ENCODE measurements at regions not wholly inside any gene's neighbourhood (a gene's known extent, or its start where the extent isn't known, plus 50 kb on each side); places are given as distances from the start of the nearest gene placed in this dataset.
A peak's percentile ranks its signal among the peaks of the same experiment; 100 is the strongest.

DNA sequence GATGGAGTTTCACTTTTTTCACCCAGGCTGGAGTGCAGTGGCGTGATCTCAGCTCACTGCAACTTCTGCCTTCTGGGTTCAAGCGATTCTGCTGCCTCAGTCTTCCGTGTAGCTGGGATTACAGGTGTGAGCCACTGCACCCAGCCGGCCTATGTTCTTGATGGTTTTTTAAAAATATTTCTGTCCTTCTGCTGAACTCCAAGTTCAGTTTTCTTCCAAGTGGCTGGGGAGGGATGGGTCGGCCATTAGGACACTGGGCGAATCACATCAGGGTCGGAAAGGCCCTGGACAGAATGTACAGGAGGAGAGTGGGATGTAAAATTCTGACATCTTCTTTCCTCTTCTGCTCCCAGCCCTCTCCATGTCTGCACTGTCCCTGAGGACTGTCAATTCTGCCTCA lies 289.6 kb downstream of the PTPRU start:
- Mint-ChIP-seq H3K9me3 (peaks cover 12% of the 10 kb centered on the region), H3K4me3 (no peak overlapping the region), H3K36me3 (ENCODE audit: insufficient read depth) (no peaks in the 10 kb centered on the region), H3K27ac (ENCODE audit: low read depth) (no peak overlapping the region), H3K4me1 (no peaks in the 10 kb centered on the region), H3K27me3 (peaks cover 66% of the 10 kb centered on the region)
- DNase-seq (ENCODE audit: low spot score in 2 of 2) (no peak), ATAC-seq (replicated peaks; ENCODE audit: extremely low read depth, poor library complexity, severe bottlenecking) (no peak)

DNA sequence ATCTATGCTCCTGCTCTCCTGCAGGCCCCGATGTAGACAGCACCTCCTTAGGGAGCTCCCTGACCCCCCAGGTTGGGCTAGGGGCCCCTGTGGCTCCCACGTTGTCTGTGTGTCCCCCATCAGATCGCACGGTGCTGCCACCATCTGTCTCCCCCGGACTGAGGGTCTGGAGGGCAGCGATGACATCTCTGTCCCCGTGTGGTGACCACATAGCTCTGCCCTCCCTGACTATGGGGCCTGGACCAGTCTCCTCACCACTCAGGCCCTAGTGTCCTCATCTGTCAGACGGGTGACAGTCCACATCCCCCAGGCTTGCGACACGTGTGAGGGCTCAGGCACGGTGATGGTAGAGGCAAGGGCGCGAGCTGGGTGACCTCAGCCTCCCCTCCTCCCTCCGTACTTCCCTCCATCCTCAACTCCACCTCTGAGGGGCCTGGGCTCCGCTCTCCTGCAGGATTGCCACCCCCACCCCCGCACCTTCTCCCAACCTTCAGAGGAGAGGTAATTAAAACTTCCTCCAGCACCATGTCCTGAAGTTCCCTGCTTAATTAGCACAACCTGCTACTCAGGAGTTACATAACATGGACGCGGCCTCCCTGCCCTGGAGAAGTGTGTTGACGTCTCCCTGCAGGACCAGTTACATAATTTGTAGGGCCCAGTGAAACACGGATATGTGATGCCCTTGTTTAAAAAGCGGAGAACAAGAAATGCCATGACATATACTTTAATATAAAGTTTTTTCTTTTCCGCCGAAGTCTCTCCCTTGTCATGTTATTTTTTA lies 288.2 kb downstream of the PTPRU start:
- H3K4me1 Mint-ChIP-seq, result no peaks in the 10 kb centered on the region
- DNase-seq (ENCODE audit: low spot score in 2 of 2) (no peak), ATAC-seq (replicated peaks; ENCODE audit: extremely low read depth, poor library complexity, severe bottlenecking) (no peak)
- H3K4me3 Mint-ChIP-seq, result no peak overlapping the region
- H3K27me3 Mint-ChIP-seq, result peaks cover 66% of the 10 kb centered on the region
- H3K36me3 Mint-ChIP-seq (ENCODE audit: insufficient read depth), result no peaks in the 10 kb centered on the region
- H3K27ac Mint-ChIP-seq (ENCODE audit: low read depth), result no peak overlapping the region
- H3K9me3 Mint-ChIP-seq, result peaks cover 9% of the 10 kb centered on the region

- no peaks in the 10 kb centered on the region for H3K4me1 Mint-ChIP-seq
- H3K27ac Mint-ChIP-seq (ENCODE audit: low read depth), result no peak overlapping the region
- ATAC-seq (replicated peaks; ENCODE audit: extremely low read depth, poor library complexity, severe bottlenecking) (no peak), DNase-seq (ENCODE audit: low spot score in 2 of 2) (no peak)
- peaks cover 70% of the 10 kb centered on the region for H3K27me3 Mint-ChIP-seq
- peaks cover 2% of the 10 kb centered on the region for H3K9me3 Mint-ChIP-seq
- H3K36me3 Mint-ChIP-seq (ENCODE audit: insufficient read depth), result no peaks in the 10 kb centered on the region
- H3K4me3 Mint-ChIP-seq, result no peak overlapping the region
Measured at GRCh38 chr1:29523576-29523975, 287.3 kb downstream of the PTPRU start.

- Mint-ChIP-seq H3K36me3 (ENCODE audit: insufficient read depth) (no peaks in the 10 kb centered on the region), H3K27ac (ENCODE audit: low read depth) (no peak overlapping the region), H3K27me3 (peaks cover 70% of the 10 kb centered on the region), H3K4me1 (no peaks in the 10 kb centered on the region), H3K9me3 (no peaks in the 10 kb centered on the region), H3K4me3 (no peak overlapping the region)
- ATAC-seq (replicated peaks; ENCODE audit: extremely low read depth, poor library complexity, severe bottlenecking) (no peak), DNase-seq (ENCODE audit: low spot score in 2 of 2) (no peak)
Measured at GRCh38 chr1:29523136-29523535, 286.8 kb downstream of the PTPRU start.

GRCh38 chr1:29521811-29522580 lies 285.7 kb downstream of the PTPRU start:
- H3K4me1 Mint-ChIP-seq, result no peaks in the 10 kb centered on the region
- H3K9me3 Mint-ChIP-seq, result no peaks in the 10 kb centered on the region
- H3K27ac Mint-ChIP-seq (ENCODE audit: low read depth), result no peak overlapping the region
- no peak for DNase-seq (ENCODE audit: low spot score in 2 of 2)
- H3K36me3 Mint-ChIP-seq (ENCODE audit: insufficient read depth), result no peaks in the 10 kb centered on the region
- no peak for ATAC-seq (replicated peaks; ENCODE audit: extremely low read depth, poor library complexity, severe bottlenecking)
- no peak overlapping the region for H3K4me3 Mint-ChIP-seq
- H3K27me3 Mint-ChIP-seq, result peaks cover 74% of the 10 kb centered on the region

DNA sequence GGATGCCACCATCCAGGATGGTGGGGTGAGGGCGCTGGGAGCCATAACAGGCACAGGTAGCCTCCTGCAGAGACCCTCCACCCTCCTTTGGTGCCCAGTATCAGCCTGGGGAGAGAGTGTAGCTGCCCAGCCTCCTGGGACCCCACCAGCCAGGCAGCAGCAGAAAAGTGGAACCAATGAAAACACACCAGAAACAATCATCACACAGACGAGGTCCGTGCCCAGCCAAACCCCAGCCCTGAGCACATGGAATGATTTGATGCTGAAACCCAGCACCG lies 285.1 kb downstream of the PTPRU start:
- H3K4me1 Mint-ChIP-seq, result no peaks in the 10 kb centered on the region
- H3K27me3 Mint-ChIP-seq, result peaks cover 74% of the 10 kb centered on the region
- no peak for DNase-seq (ENCODE audit: low spot score in 2 of 2)
- H3K4me3 Mint-ChIP-seq, result no peak overlapping the region
- no peaks in the 10 kb centered on the region for H3K9me3 Mint-ChIP-seq
- H3K27ac Mint-ChIP-seq (ENCODE audit: low read depth), result no peak overlapping the region
- ATAC-seq (replicated peaks; ENCODE audit: extremely low read depth, poor library complexity, severe bottlenecking), result no peak
- H3K36me3 Mint-ChIP-seq (ENCODE audit: insufficient read depth), result no peaks in the 10 kb centered on the region

GRCh38 chr1:29520571-29521437 lies 284.5 kb downstream of the PTPRU start:
- H3K9me3 Mint-ChIP-seq, result no peaks in the 10 kb centered on the region
- peaks cover 74% of the 10 kb centered on the region for H3K27me3 Mint-ChIP-seq
- no peaks in the 10 kb centered on the region for H3K4me1 Mint-ChIP-seq
- no peak overlapping the region for H3K27ac Mint-ChIP-seq (ENCODE audit: low read depth)
- H3K4me3 Mint-ChIP-seq, result no peak overlapping the region
- no peaks in the 10 kb centered on the region for H3K36me3 Mint-ChIP-seq (ENCODE audit: insufficient read depth)
- ATAC-seq (replicated peaks; ENCODE audit: extremely low read depth, poor library complexity, severe bottlenecking) (no peak), DNase-seq (ENCODE audit: low spot score in 2 of 2) (peak in 1 of 2 donors; percentile 0)

DNA sequence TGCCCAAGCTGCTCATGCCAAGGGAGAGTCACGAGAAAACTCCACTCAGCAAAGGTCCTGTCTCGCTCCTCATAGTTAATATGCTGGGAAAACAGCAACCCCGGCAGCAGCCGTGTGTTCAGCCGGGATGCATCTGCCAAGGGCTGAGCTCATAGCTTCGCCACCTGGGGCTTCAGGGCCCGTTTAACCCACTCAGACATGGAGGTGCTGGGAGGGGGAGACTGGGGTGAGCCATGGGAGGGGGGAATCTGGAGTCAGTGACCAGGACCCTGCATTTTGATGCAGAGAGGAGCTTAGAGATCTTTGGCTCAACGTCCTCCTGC lies 283.4 kb downstream of the PTPRU start:
- Mint-ChIP-seq H3K27ac (ENCODE audit: low read depth) (no peak overlapping the region), H3K9me3 (no peaks in the 10 kb centered on the region), H3K27me3 (peaks cover 74% of the 10 kb centered on the region), H3K4me3 (no peak overlapping the region), H3K36me3 (ENCODE audit: insufficient read depth) (no peaks in the 10 kb centered on the region), H3K4me1 (no peaks in the 10 kb centered on the region)
- peak in 1 of 2 donors; percentile 6 for DNase-seq (ENCODE audit: low spot score in 2 of 2)
- ATAC-seq (replicated peaks; ENCODE audit: extremely low read depth, poor library complexity, severe bottlenecking), result no peak

DNA sequence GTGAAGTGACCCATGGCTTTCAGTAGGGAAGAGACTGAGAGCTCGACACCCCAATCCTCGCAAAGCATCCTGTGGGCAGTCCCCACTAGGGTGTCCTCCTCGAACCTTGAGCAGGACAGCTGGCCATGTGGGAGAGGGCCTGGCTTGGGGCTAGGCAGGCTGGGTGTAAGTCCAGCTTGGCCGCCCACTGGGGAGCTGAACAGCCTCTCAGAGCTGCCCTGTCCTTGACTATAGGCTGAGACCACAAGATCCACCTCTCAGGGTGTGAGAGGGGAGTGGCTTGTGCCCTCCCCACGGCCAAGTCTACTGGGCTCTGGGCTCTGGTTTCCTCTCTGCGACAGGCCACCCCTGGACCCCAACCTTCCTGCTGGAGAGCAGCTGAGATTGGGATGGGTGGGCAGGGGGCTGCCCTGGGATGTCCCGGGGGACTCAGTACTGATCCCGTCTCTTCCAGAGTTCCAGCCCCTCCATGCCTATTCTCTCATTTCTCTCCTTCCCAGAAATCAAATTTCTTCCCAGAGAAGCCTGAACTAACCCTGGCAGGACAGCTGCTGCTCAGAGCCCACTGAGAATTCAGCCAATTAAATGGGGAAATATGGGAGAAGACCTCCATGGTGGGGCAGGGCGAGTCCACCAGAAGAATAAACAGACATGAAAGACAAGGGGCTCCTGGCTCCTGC lies 282.9 kb downstream of the PTPRU start:
- no peaks in the 10 kb centered on the region for H3K4me1 Mint-ChIP-seq
- H3K9me3 Mint-ChIP-seq, result no peaks in the 10 kb centered on the region
- H3K4me3 Mint-ChIP-seq, result no peak overlapping the region

GRCh38 chr1:29518183-29518835 lies 282.0 kb downstream of the PTPRU start:
- no peaks in the 10 kb centered on the region for H3K9me3 Mint-ChIP-seq
- no peak for ATAC-seq (replicated peaks; ENCODE audit: extremely low read depth, poor library complexity, severe bottlenecking)

More for the DNA sequence above, 282.9 kb downstream of the PTPRU start:
- peak in 1 of 2 donors; percentile 3 for DNase-seq (ENCODE audit: low spot score in 2 of 2)
- Mint-ChIP-seq H3K27me3 (peaks cover 73% of the 10 kb centered on the region), H3K27ac (ENCODE audit: low read depth) (no peak overlapping the region), H3K36me3 (ENCODE audit: insufficient read depth) (no peaks in the 10 kb centered on the region)
- ATAC-seq (replicated peaks; ENCODE audit: extremely low read depth, poor library complexity, severe bottlenecking), result no peak

DNA sequence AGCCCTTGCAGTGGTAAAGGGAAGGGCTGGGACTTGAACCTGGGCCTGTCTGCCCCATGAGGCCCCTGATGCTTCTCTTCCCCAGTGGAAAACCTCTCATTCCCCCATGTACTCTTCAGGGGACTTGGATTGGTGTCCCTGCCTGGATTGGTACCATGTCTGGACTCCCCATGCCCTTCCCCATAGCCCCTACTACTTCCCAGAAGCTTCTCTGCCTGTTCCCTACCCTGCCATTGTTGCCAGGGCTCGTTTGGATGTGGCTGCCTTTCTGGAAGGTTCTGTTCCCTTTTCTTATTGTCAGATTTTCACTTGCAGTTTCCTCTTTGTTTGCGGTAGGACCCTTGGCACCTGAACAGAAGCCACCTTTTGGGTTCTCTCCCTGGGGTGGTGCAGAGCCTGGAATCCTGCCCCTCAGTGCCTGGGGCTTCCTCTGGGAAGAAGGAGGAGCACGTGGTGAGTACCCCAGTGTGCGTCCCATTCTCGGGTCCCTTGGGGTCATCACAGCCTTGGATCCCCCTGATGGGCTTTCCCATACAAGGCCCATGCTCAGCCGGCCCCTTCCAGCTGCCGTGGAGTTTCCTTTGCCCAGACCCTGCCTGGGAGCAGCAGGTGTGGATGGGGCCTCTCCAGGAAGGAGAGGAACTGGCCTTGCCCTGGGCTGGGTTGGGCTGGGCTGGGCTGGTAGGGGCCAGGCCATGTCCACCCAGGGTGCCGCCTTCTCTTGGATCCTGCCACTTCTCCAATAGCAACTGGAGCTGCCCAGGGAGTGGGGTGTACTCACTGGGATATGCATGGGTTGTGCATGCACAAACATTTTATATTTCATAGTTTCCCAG lies 281.1 kb downstream of the PTPRU start:
- H3K27ac Mint-ChIP-seq (ENCODE audit: low read depth), result no peak overlapping the region
- no peaks in the 10 kb centered on the region for H3K36me3 Mint-ChIP-seq (ENCODE audit: insufficient read depth)
- no peak for DNase-seq (ENCODE audit: low spot score in 2 of 2)
- H3K27me3 Mint-ChIP-seq, result peaks cover 55% of the 10 kb centered on the region
- no peak overlapping the region for H3K4me3 Mint-ChIP-seq
- no peaks in the 10 kb centered on the region for H3K9me3 Mint-ChIP-seq
- ATAC-seq (replicated peaks; ENCODE audit: extremely low read depth, poor library complexity, severe bottlenecking), result no peak
- no peaks in the 10 kb centered on the region for H3K4me1 Mint-ChIP-seq

More at GRCh38 chr1:29518183-29518835, 282.0 kb downstream of the PTPRU start:
- H3K27me3 Mint-ChIP-seq, result peaks cover 64% of the 10 kb centered on the region
- no peak overlapping the region for H3K4me3 Mint-ChIP-seq
- no peak overlapping the region for H3K27ac Mint-ChIP-seq (ENCODE audit: low read depth)
- no peaks in the 10 kb centered on the region for H3K36me3 Mint-ChIP-seq (ENCODE audit: insufficient read depth)
- peak in 1 of 2 donors; percentile 2 for DNase-seq (ENCODE audit: low spot score in 2 of 2)
- no peaks in the 10 kb centered on the region for H3K4me1 Mint-ChIP-seq
